Osteoblast (primary cell): ENCODE measurements at regions not wholly inside any gene's neighbourhood (a gene's known extent, or its start where the extent isn't known, plus 50 kb on each side); places are given as distances from the start of the nearest gene placed in this dataset.
A peak's percentile ranks its signal among the peaks of the same experiment; 100 is the strongest.

Source experiments
- DNase-seq: peaks from one replicate; pipeline ENCODE4 v3.0.0; 2011; ENCODE audit warnings: low spot score, mixed read lengths; ENCODE audit not compliant: insufficient read length; ENCODE audit errors: missing footprints
- H2AFZ ChIP-seq: 2 replicates; pipeline ENCODE4 v1.6.0; 2011; ENCODE audit warnings: mild to moderate bottlenecking, low read length
- H3K27ac ChIP-seq: 2 replicates; pipeline ENCODE4 v1.5.1; 2011; ENCODE audit warnings: mild to moderate bottlenecking, low read depth, low read length, moderate library complexity
- H3K27me3 ChIP-seq: 2 replicates; pipeline ENCODE4 v1.6.0; 2012; ENCODE audit warnings: mild to moderate bottlenecking, control low read depth, inconsistent platforms, low read length, moderate library complexity; ENCODE audit not compliant: insufficient read depth
- H3K36me3 ChIP-seq: 2 replicates; pipeline ENCODE4 v1.5.1; 2011; ENCODE audit warnings: mild to moderate bottlenecking, low read length, control low read depth, moderate library complexity; ENCODE audit not compliant: insufficient read depth
- H3K4me1 ChIP-seq: 2 replicates; pipeline ENCODE4 v1.5.1; 2011; ENCODE audit warnings: mild to moderate bottlenecking, low read length, control low read depth, moderate library complexity; ENCODE audit not compliant: insufficient read depth
- H3K4me2 ChIP-seq: 2 replicates; pipeline ENCODE4 v1.6.0; 2011; ENCODE audit warnings: mild to moderate bottlenecking, low read length; ENCODE audit not compliant: insufficient read depth
- H3K4me3 ChIP-seq: fragments of 200-600 bp; sonication (generic); 3 replicates; pipeline ENCODE4 v1.5.1; 2012; ENCODE audit warnings: mild to moderate bottlenecking, low read length, inconsistent platforms; ENCODE audit not compliant: insufficient read depth
- H3K79me2 ChIP-seq: 2 replicates; pipeline ENCODE4 v1.6.0; 2012; ENCODE audit warnings: mild to moderate bottlenecking, low read length, control low read depth, inconsistent platforms; ENCODE audit not compliant: insufficient read depth
- H3K9me3 ChIP-seq: 2 replicates; pipeline ENCODE4 v1.5.1; 2011; ENCODE audit warnings: low read depth, low read length, control low read depth
- H4K20me1 ChIP-seq: 2 replicates; pipeline ENCODE4 v1.6.0; 2012; ENCODE audit warnings: mild to moderate bottlenecking, low read length, control low read depth; ENCODE audit not compliant: insufficient read depth
- TF ChIP-seq, protein P1 (sequence below): IDR thresholded peaks from 2 replicates; pipeline ENCODE4 v1.5.1; 2011; ENCODE audit warnings: mild to moderate bottlenecking, low read depth, low read length, moderate library complexity; ENCODE audit errors: extremely low read depth

DNA sequence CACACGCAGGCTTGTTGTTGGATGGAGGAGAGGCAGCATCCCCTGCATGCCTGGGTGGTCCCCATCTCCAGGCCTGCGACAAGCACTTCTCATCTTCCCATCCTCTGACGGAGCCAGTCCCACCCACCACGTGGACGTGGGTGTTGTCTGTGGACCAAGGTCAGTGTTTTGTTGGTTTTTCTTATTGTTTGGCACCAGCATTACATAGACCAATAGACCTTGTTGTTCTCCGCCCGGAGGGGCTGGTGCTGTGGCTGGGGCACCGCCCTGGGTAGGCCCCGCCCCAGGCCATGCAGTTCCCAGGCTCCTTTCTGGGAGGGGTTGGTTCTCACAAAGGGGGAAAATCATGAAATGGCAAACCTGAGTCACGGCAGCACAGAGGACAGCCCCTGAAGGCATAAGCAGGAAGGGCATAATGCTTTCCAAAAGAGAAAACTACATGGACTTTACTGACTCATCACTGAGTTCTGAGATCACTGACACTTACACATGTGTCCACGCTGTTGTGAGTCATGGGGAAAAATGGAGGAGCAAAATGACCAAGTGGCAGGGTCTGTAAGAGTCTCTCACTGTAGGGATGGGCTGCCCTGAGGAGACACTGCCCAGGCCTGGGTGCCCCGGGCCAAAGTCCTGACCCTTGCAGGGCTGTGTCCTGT lies 90.8 kb downstream of the THBS2 start:
- peak overlapping the region; percentile 99 for H3K27ac ChIP-seq
- peak overlapping the region; percentile 13 for H2AFZ ChIP-seq
- H3K27me3 ChIP-seq = no peaks in the 10 kb centered on the region
- H3K4me3 ChIP-seq = no peak overlapping the region
- peaks cover 16% of the 10 kb centered on the region for H3K79me2 ChIP-seq
- H3K36me3 ChIP-seq = peaks cover 16% of the 10 kb centered on the region
- peak overlapping the region; percentile 1 for H3K4me2 ChIP-seq
- peak; percentile 99 for DNase-seq
- H3K4me1 ChIP-seq = peaks cover 30% of the 10 kb centered on the region
- H3K9me3 ChIP-seq = no peaks in the 10 kb centered on the region
- TF ChIP-seq, protein P1, sequence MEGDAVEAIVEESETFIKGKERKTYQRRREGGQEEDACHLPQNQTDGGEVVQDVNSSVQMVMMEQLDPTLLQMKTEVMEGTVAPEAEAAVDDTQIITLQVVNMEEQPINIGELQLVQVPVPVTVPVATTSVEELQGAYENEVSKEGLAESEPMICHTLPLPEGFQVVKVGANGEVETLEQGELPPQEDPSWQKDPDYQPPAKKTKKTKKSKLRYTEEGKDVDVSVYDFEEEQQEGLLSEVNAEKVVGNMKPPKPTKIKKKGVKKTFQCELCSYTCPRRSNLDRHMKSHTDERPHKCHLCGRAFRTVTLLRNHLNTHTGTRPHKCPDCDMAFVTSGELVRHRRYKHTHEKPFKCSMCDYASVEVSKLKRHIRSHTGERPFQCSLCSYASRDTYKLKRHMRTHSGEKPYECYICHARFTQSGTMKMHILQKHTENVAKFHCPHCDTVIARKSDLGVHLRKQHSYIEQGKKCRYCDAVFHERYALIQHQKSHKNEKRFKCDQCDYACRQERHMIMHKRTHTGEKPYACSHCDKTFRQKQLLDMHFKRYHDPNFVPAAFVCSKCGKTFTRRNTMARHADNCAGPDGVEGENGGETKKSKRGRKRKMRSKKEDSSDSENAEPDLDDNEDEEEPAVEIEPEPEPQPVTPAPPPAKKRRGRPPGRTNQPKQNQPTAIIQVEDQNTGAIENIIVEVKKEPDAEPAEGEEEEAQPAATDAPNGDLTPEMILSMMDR = no peak
- H4K20me1 ChIP-seq = no peaks in the 10 kb centered on the region

DNA sequence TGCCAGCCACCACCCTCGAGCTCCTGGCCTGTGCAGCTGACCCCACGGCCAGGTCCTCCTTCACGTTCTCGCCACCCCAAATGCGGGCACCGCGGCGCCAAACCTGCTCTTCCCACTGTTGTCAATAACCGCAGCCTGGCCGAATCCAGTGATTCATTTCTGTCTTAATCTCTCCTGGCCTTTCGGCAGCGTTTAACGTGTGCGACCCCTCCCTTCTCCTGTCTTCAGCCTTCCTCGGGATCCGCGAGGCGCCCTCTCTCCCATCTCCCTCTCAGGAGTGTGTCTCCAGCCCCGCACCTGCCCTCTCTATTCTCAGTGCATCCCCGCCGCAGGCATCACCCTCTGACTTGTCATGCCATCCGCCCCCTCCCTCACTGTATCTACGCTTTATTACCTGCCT lies 91.4 kb downstream of the THBS2 start:
- Histone ChIP-seq H3K27me3 (no peaks in the 10 kb centered on the region), H3K79me2 (peaks cover 13% of the 10 kb centered on the region), H3K4me3 (no peak overlapping the region), H3K36me3 (peaks cover 16% of the 10 kb centered on the region), H3K4me1 (peaks cover 29% of the 10 kb centered on the region), H2AFZ (no peak overlapping the region), H4K20me1 (no peaks in the 10 kb centered on the region), H3K27ac (peak overlapping the region; percentile 99), H3K9me3 (no peaks in the 10 kb centered on the region), H3K4me2 (peak overlapping the region; percentile 1)
- TF ChIP-seq, protein P1 = no peak
- peak; percentile 68 for DNase-seq

DNA sequence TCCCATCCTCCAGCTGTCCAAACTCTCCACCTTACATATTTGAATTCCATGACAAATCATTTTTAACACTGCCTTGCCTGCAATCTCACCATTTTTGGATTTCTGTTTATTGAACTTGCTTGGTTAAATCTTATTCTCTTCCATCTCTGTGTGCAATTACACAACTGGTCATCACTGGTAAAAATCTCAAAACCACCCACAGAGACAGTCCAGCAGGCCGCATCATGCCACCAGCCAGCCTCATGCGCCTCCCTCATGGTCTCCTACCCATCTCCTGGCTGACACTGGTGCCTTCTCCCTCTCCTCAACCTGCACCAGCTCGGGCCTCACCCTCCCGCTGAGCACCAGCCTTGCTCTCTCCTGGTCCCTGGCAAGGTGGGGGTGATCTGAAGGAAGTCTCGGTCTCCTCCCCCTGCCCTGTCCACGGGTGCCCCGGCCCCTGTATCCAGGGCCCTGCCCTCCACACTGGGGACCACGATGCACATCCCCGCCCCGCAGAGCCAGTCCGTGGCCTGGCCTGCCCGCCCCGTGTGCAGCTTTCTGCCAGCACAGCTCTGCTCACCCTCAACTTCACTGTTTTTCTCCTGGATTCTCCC lies 92.0 kb downstream of the THBS2 start:
- Histone ChIP-seq H3K4me2 (peak overlapping the region; percentile 1), H3K36me3 (peaks cover 12% of the 10 kb centered on the region), H3K4me3 (no peak overlapping the region), H3K27me3 (no peaks in the 10 kb centered on the region), H2AFZ (peak overlapping the region; percentile 63), H3K4me1 (peaks cover 30% of the 10 kb centered on the region), H3K9me3 (no peaks in the 10 kb centered on the region), H3K27ac (peak overlapping the region; percentile 99), H3K79me2 (peaks cover 7% of the 10 kb centered on the region), H4K20me1 (no peaks in the 10 kb centered on the region)
- DNase-seq = peak; percentile 80
- TF ChIP-seq, protein P1 = no peak

DNA sequence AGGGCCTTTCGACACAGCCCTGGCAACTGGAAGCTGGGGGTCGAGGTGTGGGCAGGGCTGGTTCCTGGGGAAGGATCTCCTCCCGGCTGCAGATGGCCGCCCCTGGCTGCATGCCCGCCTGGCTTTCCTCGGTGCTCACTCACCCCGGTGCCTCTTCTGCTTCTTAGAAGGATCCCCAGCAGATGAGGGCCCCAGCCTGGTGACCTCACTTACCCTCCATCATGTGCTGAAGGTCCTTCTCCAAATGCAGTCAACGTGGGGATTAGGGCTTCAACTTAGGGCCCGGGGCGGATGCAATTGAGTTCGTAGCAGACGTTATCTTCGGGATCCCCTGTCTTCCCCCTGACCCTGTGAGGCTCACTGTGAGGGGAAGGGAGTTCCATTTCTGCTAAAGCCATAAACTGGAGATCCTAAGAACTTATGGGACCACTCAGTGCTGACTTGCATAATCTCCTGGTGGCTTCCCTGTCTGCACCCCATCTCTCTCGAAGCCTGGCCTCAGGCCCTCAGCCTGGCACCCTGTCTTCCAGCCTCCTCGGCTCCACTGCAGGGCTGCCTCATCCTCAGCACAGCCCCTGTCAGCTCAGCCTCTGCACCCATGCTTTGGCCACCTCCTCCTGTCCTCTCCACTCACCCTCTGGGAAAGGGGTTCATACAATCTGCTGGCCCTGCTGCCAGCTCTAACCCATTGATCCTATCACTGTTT lies 92.6 kb downstream of the THBS2 start:
- peak overlapping the region; percentile 99 for H3K27ac ChIP-seq
- H2AFZ ChIP-seq = no peak overlapping the region
- H3K4me1 ChIP-seq = peaks cover 34% of the 10 kb centered on the region
- TF ChIP-seq, protein P1 = no peak
- H3K4me3 ChIP-seq = no peak overlapping the region
- H3K36me3 ChIP-seq = peaks cover 5% of the 10 kb centered on the region
- H3K27me3 ChIP-seq = no peaks in the 10 kb centered on the region
- no peaks in the 10 kb centered on the region for H3K9me3 ChIP-seq
- peak; percentile 58 for DNase-seq
- H3K4me2 ChIP-seq = no peak overlapping the region
- peaks cover 2% of the 10 kb centered on the region for H3K79me2 ChIP-seq
- H4K20me1 ChIP-seq = no peaks in the 10 kb centered on the region
